Fibroblast of mammary gland (primary cell): ENCODE measurements at regions not wholly inside any gene's neighbourhood (a gene's known extent, or its start where the extent isn't known, plus 50 kb on each side); places are given as distances from the start of the nearest gene placed in this dataset.

Experiments used
- DNase-seq: peaks from one replicate; pipeline ENCODE4 v3.0.0-alpha.2; 2010; ENCODE audit warnings: low read depth
- H3K4me3 ChIP-seq: 2 replicates; pipeline ENCODE4 v1.5.1; 2011; ENCODE audit warnings: low read depth, mild to moderate bottlenecking, low read length, moderate library complexity; ENCODE audit not compliant: control insufficient read depth
- TF ChIP-seq, protein P1 (sequence below): conservative IDR thresholded peaks from 2 replicates; pipeline ENCODE4 v1.5.1; 2011; ENCODE audit warnings: low read depth, low read length, inconsistent platforms; ENCODE audit not compliant: control insufficient read depth, insufficient read depth

DNA sequence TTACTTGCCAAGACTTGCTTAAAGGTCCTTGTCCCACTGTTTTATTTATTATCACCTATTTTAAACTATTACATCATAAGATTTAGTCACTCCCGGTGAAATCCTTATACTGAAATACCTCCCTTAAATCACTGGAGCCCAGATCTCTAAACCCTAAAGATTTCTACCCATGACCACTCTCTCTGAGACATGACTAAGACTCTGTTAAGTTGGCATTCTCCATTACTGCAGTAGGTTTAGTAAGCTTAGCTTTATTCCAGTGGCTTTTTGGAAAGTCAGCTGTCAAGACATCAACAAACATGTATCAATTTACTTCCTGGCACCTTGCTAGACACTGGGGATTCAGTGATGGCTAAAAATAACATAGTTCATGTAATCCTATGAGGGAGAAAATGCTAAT, 874.2 kb downstream of the KCNMA1 start:
- H3K4me3 ChIP-seq: no peak overlapping the region
- TF ChIP-seq, protein P1, sequence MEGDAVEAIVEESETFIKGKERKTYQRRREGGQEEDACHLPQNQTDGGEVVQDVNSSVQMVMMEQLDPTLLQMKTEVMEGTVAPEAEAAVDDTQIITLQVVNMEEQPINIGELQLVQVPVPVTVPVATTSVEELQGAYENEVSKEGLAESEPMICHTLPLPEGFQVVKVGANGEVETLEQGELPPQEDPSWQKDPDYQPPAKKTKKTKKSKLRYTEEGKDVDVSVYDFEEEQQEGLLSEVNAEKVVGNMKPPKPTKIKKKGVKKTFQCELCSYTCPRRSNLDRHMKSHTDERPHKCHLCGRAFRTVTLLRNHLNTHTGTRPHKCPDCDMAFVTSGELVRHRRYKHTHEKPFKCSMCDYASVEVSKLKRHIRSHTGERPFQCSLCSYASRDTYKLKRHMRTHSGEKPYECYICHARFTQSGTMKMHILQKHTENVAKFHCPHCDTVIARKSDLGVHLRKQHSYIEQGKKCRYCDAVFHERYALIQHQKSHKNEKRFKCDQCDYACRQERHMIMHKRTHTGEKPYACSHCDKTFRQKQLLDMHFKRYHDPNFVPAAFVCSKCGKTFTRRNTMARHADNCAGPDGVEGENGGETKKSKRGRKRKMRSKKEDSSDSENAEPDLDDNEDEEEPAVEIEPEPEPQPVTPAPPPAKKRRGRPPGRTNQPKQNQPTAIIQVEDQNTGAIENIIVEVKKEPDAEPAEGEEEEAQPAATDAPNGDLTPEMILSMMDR: no peak
- no peak for DNase-seq

DNA sequence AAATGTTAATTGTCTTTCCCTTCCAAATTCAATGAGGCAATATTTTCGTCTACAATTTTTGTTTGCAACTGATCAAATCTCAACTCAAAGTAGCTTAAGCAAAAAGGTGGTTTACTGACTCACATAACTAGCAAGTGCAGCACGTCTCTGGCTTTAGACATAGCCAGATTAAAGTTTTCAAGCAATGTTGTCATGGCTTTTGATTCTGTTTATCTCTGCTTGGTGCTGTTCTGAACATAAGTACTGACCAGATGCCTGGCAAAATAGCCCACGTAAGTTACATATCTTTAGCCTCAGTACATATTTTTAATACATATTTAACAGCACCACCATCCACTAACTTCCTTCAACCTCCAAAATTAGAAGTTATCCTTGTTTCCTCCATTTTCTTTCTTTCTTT, 877.9 kb downstream of the KCNMA1 start:
- TF ChIP-seq, protein P1: no peak
- no peak overlapping the region for H3K4me3 ChIP-seq
- no peak for DNase-seq

DNA sequence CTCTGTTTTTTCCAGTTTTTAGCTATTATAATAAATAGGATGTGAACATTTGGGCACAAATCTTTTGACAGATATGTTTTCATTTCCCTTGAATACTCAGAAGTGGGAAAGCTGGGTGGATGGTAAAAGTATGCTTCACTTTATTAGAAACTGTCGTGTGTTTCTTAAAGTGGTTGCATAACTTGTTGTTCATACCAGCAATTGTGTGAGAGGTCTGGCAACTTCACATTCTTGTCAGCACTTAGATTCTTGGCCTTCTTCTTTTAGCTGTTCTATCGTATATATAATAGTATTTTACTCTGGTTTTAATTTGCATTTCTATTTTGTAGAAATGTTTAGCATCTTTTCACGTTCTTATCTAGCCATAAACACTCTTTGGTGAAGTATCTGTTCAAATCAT, 894.4 kb downstream of the KCNMA1 start:
- no peak overlapping the region for H3K4me3 ChIP-seq
- TF ChIP-seq, protein P1: no peak
- DNase-seq: peak; percentile 7

DNA sequence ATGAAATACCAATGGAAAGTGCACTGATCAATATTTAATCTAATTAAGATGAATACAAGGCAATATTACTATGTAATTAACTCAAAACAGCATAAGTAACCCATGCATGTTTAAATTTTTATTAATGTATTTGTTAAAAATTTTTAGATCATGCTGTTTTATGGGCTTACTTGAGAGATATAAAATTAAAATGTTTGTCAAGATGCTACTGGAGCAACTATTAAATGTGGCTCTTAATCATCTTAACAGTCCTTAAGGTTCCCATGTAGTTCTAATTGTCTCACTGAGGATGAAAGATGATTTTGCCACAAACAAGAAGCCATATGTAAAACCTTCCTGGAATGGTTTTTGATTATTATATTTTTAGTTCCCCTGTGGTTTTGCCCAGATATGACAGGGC, 897.1 kb downstream of the KCNMA1 start:
- H3K4me3 ChIP-seq: no peak overlapping the region
- DNase-seq: no peak
- TF ChIP-seq, protein P1: no peak

DNA sequence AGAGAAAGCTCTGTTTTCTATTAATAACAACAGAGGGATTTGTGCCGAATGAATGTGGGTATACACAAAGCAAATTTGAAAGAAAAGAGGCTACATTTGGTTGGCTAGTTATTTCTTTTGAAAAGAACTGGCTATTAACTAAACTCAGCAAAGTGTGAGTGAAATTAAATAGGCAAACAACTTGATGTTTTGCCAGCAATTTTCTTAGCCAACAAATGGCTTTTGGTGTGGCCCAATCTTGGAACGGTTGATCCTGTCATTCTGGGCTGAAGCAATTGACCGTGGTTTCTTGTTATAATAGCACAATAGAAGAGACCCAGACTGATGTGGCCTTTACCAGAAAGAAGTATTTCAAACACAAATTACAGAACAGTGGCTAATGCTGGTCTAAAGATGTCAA, 898.6 kb downstream of the KCNMA1 start:
- no peak for DNase-seq
- TF ChIP-seq, protein P1: no peak
- no peak overlapping the region for H3K4me3 ChIP-seq

DNA sequence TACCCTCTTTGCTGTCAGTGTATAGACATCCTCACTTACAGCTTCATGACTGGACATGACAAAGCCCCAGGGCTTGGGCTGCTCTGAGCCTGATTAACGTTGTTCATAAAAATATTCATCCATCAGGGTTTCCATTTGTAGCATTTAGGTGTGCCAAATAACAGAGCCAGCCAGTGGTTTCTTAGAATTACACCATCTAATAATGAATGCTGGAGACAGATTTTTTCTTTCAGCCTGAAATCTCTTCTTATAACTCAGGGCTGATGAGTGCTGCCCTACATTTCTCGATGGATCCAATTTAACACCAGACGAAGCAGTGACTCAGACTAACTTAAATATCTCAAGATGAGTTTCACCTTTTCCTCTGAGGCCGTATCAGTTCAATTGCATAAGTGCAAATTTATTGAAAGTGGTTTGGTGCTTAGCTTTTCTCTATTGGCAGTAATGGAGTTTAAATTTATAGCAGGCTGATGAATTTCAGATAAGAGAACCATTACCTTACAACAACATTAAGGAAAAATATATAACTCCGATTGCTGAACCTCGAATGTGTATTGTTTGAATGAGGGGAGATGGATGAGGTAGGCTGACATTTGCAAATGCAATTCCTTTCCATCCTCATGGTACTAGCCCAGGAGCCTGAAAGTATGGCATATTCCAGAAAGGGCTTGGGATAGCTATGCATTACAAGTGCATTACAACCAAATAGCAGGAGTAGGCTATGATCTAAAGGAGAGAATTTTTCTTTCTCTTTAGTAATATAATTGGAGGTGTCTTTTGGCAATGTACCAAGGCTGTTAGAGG, 900.6 kb downstream of the KCNMA1 start:
- peak; percentile 4 for DNase-seq
- no peak overlapping the region for H3K4me3 ChIP-seq
- TF ChIP-seq, protein P1: no peak

DNA sequence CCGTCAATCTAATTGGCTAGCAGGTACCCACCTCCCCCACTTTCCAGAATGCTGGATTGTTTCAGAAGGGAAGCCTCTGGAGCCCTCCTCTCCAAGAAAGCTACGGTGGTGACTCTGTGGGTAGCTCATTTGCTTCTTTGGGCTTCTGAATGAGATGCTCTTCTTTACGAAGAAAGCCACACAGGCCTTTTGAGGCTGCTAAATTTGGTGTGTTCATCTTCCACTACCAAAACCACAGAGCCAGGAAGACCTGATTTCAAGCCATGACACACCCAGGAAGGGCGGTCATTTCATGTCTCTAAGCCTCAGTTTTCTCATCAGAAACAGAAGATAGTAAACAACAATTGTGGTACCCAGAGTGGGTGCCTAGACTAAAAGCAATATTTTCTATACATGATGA, 901.2 kb downstream of the KCNMA1 start:
- TF ChIP-seq, protein P1: no peak
- no peak overlapping the region for H3K4me3 ChIP-seq
- no peak for DNase-seq
